ENCODE measurements at regions not wholly inside any gene's neighbourhood (a gene's known extent, or its start where the extent isn't known, plus 50 kb on each side); places are given as distances from the start of the nearest gene placed in this dataset.

DNA sequence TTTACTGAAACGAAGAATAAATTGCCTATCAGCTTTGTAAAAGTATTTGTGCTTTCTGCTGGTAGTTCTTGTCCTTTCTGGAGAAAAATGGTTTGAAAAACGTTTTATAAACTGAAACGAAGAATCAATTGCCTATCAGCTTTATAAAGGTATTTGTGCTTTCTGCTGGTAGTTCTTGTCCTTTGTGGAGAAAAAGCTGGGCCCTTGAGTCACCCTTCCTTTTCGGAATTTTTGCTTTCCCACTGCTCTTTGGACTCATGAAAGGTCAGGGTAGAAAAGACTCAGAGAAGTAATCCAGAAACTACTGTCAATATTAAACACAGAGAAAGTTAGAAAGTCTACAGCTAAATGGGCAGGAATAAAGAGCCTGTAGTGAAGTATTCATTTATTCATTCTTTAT is 72.8 kb downstream of the EOMES start:
- Histone ChIP-seq H3K4me1 (ENCODE audit: insufficient read depth) (no peaks in the 10 kb centered on the region), H3K36me3 (no peaks in the 10 kb centered on the region), H3K27ac (no peak overlapping the region), H3K4me3 (no peak overlapping the region), H3K9me3 (no peaks in the 10 kb centered on the region), H3K27me3 (no peaks in the 10 kb centered on the region)
- WGBS, 3 donors: 64 to 71% (median 66%) methylated on average over 4 of the region's 4 CpGs
- TF ChIP-seq EP300 (IDR thresholded peaks at IDR 0.05) (no peak), POLR2A (IDR thresholded peaks at IDR 0.05) (no peak)
- TF ChIP-seq, protein P1, sequence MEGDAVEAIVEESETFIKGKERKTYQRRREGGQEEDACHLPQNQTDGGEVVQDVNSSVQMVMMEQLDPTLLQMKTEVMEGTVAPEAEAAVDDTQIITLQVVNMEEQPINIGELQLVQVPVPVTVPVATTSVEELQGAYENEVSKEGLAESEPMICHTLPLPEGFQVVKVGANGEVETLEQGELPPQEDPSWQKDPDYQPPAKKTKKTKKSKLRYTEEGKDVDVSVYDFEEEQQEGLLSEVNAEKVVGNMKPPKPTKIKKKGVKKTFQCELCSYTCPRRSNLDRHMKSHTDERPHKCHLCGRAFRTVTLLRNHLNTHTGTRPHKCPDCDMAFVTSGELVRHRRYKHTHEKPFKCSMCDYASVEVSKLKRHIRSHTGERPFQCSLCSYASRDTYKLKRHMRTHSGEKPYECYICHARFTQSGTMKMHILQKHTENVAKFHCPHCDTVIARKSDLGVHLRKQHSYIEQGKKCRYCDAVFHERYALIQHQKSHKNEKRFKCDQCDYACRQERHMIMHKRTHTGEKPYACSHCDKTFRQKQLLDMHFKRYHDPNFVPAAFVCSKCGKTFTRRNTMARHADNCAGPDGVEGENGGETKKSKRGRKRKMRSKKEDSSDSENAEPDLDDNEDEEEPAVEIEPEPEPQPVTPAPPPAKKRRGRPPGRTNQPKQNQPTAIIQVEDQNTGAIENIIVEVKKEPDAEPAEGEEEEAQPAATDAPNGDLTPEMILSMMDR (IDR thresholded peaks at IDR 0.05): no peak
- intact Hi-C loops (cut with DNase I): no loop called here
- no peak for DNase-seq

DNA sequence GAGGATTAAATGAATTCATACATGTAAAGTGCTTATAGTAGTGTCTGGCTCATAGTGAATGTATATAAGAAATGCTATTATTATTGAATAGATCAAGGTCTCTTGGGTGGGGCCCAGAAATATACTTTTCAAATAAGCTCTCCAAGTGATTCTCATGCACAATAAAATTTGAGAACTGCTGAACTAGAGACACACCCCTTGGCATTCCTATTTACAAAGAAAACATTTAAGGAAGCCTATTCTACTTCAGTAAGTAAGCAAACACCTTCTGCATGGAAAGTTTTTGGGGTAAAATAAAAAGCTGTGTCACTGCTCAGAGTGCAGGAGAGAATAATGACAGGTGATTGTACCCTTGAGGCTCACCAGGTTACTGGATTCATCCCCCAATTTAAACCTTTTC is 75.2 kb downstream of the EOMES start:
- DNase-seq: no peak
- Histone ChIP-seq H3K4me1 (ENCODE audit: insufficient read depth) (no peaks in the 10 kb centered on the region), H3K36me3 (no peaks in the 10 kb centered on the region), H3K9me3 (no peaks in the 10 kb centered on the region), H3K27ac (no peak overlapping the region), H3K4me3 (no peak overlapping the region), H3K27me3 (no peaks in the 10 kb centered on the region)
- intact Hi-C loops (cut with DNase I): no loop called here
- TF ChIP-seq, protein P1 (IDR thresholded peaks at IDR 0.05): no peak
- TF ChIP-seq POLR2A (IDR thresholded peaks at IDR 0.05) (no peak), EP300 (IDR thresholded peaks at IDR 0.05) (no peak)

DNA sequence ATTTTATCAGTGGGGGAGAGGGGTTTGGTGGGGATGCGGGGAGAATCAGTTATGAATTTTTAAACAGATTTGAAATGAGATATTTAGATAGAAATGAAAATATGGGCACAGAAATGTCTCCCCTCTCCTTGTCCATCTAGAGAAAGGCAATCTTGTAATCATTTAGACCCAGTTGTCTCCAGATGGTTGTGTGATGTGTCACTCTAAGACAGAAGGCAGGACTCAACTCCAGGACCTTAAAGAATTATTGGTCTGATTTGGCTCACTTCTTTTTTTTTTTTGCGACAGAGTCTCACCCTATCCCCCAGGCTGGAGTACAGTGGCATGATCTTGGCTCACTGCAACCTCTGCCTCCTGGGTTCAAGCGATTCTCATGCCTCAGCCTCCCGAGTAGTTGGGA is 77.2 kb downstream of the EOMES start:
- intact Hi-C loops (cut with DNase I): no loop called here
- WGBS, 3 donors: 82 to 96% (median 83%) methylated on average over 4 of the region's 4 CpGs
- Histone ChIP-seq H3K27ac (no peak overlapping the region), H3K4me3 (no peak overlapping the region), H3K27me3 (no peaks in the 10 kb centered on the region), H3K36me3 (no peaks in the 10 kb centered on the region), H3K4me1 (ENCODE audit: insufficient read depth) (no peaks in the 10 kb centered on the region), H3K9me3 (no peaks in the 10 kb centered on the region)
- TF ChIP-seq, protein P1 (IDR thresholded peaks at IDR 0.05): no peak
- TF ChIP-seq POLR2A (IDR thresholded peaks at IDR 0.05) (no peak), EP300 (IDR thresholded peaks at IDR 0.05) (no peak)
- no peak for DNase-seq

DNA sequence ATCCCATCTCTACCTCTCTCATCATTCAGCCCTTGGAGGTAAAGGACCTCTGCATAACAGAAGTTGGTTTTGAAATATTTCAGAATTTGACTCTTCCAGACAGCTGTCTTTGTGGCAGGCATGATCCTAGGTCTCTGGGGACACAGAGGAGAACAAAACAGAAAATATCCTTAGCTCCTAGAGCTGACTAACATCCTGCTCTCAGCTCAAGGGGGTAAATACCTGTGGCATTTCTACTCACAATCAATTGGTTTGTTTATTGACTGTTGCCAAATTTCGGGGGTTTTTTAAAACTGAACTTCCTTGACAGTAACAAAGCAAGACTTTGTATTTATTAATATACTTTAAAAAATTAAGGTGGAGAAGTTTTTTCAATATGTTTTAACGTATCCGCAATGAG is 78.8 kb downstream of the EOMES start:
- Histone ChIP-seq H3K9me3 (no peaks in the 10 kb centered on the region), H3K4me3 (no peak overlapping the region), H3K27me3 (no peaks in the 10 kb centered on the region), H3K27ac (no peak overlapping the region), H3K36me3 (no peaks in the 10 kb centered on the region), H3K4me1 (ENCODE audit: insufficient read depth) (no peaks in the 10 kb centered on the region)
- intact Hi-C loops (cut with DNase I): no loop called here
- DNase-seq: no peak
- WGBS, 3 donors: 63 to 75% (median 73%) methylated on average over 3 of the region's 3 CpGs
- TF ChIP-seq EP300 (IDR thresholded peaks at IDR 0.05) (no peak), POLR2A (IDR thresholded peaks at IDR 0.05) (no peak)
- TF ChIP-seq, protein P1 (IDR thresholded peaks at IDR 0.05): no peak

DNA sequence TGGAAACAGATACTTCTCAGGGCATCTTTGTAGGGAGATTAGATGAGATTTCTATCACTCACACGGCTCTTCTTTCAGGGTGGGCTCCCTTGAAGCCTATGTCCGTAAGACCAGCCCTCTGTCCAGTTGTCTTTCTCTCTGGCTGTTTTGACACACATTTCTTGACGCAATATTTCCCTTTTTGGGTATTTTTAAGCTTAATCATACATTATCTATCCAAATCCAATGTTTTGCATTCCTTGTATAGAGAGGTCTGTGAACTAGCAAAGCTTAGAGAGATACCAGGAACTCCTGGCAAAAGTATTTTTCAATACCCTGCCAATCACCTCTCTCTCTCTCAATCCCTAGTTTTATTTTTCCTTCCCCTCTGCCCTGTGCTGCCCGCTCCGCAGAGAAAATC is 79.3 kb downstream of the EOMES start:
- intact Hi-C loops (cut with DNase I): no loop called here
- Histone ChIP-seq H3K36me3 (no peaks in the 10 kb centered on the region), H3K4me3 (no peak overlapping the region), H3K9me3 (no peaks in the 10 kb centered on the region), H3K27me3 (no peaks in the 10 kb centered on the region), H3K27ac (no peak overlapping the region), H3K4me1 (ENCODE audit: insufficient read depth) (no peaks in the 10 kb centered on the region)
- no peak for TF ChIP-seq POLR2A (IDR thresholded peaks at IDR 0.05)
- TF ChIP-seq, protein P1 (IDR thresholded peaks at IDR 0.05): no peak
- TF ChIP-seq EP300 (IDR thresholded peaks at IDR 0.05): no peak
- 68 to 84% (median 73%) methylated on average over 5 of the region's 5 CpGs for WGBS, 3 donors
- DNase-seq: no peak

Data from ovary (tissue), 7 donors.